GM19438 (cell line): ENCODE measurements at regions not wholly inside any gene's neighbourhood (a gene's known extent, or its start where the extent isn't known, plus 50 kb on each side); places are given as distances from the start of the nearest gene placed in this dataset.

Experiments used
- ATAC-seq: cut with Tn5 transposase; IDR thresholded peaks from one replicate; pipeline ENCODE4 v1.9.1; 2021; ENCODE audit warnings: low read depth; ENCODE audit not compliant: unreplicated experiment

DNA sequence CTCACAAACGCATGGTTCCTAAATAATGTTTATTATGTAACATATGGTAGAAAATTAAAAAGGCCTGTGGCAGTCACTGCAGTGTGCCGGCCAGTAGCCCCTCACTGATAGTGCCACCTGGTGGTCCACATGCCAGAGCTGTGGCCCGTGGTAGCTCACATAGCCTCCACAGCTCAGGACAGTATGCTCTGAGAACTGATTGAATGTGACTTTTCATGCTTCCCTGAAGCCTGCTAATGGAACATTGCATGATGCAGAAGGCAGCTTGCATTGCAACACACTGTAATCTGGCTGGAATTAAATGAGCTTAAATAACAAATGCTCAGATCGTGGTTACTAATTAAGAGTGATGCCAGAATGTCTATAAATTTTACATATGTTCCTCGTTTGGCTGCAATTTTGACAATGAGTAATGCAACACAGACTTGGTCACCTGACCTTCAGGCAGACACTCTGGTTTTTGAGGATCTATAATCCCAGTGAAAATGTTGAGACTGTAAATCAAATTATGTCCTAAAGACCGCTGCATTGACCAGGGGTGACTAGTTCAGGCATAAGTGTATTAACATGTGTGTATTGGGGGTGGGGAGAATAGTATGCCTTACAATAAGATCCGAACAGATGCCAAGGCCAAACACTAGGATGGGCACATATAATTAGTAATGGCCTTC is 566.4 kb downstream of the METTL15 start:
- no peak for ATAC-seq

DNA sequence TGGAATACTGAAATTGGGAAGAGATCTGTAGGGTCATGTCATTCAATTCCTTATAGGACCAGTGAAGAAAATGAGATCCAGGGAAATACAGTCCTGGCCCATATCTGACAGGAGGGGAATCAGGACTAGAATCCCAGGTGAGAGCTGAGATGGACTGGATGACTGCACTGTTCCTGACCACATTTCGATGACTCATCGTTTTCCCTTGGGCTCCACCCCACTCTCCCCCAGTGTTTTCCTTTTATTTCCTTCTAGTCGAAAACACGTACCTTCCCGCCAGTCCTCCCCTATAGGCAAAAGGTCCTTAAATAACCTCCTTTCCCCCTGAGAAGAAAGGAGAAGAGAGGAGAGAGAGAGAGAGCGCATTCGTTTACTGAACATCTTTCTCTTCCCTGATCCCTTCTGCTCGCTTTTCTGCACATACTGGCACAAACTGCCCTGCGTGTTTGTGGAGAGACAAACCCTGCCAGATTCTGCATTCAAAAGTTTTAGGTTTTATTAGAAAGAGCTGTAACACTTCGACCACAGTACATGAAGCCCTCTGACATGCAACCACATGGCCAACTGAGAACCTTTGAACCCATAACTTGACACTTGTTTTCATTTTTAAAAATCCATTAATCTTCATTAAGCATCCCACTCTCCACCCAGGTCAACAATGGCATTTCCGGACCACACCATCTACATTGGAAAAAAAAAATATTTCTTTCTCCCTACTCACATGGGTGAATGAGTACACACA is 565.7 kb downstream of the METTL15 start:
- no peak for ATAC-seq

DNA sequence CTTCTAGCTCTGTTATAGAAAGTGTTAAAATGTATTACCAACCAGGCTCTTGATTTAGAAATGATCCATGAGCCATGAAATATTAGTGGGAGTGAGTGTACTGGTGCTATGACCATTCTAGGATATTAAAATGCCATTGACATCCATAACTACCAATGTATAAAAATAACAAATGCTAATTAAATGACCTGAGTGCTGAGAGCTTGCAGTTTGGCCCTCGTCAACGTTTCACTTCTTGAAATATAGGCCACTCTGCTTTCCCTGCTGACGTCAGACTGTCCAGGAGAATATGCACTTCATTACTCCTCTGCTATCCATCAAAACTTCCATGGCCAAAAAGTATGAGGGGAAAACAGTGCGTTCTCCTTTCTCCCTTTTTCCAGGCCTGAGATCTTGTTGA is 563.1 kb downstream of the METTL15 start:
- no peak for ATAC-seq

DNA sequence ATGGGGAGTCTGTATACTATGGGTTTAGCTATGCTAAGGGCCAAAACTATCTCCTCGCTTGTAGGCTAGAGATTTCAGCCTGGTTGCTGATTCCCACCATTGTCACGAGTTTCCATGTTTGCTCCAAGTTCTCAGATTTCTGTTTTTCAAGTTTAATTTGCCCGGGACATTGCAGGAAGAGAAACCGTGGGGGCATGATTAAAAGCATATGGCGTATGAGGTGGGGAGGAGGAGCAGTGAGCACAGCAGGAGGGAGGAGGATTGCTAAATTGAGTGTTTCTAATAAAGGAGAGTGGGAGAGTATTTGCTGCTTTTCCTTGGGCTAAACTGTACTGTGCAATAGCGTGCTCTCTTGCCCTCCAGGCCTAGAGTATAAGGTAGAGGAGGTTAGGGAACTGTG is 558.4 kb downstream of the METTL15 start:
- no peak for ATAC-seq

DNA sequence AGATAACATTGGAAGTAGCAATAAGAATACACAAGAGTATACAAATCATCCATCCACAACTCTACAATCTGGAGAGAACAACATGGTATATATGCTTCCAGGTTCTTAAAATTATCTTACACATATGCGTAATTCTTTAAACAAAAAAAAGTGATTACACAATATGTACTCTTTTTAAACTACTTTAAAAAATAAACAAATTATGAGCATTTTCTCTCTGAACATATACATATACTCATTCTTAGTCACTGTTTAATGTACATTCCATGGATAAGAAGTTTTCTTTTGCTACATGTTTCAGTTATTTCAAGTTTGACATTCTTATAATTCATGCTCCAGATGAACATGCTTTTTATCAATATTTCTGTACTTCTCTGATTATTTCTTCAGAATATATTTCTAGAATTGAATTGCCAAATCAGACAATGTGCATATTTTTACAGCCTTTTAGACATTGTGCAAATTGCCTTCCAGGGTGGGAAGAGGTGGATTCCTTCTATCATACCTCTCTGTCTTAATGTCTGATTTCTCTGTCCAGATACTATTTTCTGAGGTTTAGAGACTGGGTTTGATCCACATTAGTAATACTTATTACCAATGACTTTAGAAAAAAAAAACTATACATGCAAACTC is 551.6 kb downstream of the METTL15 start:
- ATAC-seq, result no peak

DNA sequence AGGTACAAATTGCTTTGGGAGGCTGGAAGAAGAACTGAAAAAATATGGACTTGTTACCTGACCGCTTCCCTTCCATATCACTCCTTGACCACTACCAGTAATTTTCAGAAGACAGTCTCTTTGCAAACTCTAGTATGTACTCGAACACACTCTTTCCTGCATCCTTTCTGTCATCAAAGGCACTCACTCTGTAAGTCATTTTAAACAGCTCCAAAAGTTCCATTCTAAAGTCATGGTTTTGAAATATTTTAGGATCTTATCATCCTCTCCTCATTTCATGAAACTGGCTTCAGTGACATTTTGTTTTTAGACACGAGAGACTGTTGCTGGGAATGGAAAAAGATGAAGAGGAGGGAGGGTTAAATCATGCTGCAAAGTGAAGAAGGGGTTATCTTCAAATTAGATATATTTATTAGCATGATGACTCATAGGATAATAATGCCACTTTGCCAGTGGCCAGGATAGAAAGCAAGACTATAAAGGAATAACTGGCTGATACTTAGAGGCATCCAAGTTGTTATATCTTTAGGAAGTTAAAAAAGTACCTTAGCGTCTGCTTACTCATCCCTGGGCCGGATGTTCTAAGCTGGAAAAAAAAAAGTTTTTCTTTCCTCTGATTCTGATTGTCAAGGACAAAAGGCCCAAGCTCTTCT is 549.3 kb downstream of the METTL15 start:
- no peak for ATAC-seq

DNA sequence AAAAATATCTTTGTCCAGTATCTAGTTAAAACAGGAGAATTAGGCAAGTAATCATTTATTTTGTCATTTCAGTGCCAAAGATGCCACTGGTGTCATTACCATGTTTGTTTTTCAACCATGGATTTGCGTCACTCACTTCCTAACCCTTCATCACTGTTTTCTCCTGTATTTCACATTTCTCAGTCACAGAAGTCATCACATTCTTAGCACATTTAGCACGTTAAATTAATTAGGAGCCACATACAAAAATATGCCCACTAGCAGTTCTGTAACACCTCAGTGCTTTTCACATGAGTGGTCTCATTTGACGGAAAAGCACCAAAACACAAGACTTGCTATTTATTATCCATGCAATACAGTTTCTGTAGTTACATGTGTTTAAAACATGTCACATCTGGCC is 546.0 kb downstream of the METTL15 start:
- no peak for ATAC-seq

DNA sequence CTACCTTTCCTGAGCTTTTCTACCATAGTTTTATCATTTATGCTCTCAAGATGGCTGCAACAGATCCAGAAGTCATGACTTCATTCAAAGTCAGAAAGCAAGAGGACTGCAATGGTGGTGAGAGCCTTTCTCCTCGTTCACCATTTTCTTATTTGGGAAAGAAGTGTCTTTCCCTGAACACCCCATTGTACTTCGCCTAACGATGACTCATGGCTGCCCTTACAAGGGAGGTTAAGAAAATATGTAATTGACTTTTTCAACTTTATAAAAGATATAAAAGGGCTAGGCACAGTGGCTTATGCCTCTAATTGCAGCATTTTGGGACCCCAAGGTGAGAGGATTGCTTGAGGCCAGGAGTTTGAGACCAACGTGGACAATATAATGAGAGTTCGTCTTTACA is 541.7 kb downstream of the METTL15 start:
- ATAC-seq, result no peak

DNA sequence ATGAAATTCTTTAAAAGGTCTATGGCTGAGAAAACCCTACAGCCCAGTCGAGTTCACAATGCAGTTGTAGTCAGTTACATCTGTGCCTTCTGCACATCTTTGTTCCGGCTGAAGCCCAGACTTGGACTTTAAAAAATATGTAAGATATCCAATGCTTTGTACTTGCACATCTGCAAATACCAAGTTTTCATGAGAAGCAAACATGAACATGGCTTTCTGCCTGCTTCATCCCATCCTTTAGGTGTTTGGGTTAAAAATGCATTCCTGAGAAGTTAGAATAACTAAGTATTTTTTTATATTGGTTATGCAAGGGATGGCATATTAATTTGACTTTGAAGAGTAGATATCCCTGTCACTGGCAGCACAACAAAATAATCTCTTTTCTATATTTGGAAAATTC is 528.4 kb downstream of the METTL15 start:
- no peak for ATAC-seq

DNA sequence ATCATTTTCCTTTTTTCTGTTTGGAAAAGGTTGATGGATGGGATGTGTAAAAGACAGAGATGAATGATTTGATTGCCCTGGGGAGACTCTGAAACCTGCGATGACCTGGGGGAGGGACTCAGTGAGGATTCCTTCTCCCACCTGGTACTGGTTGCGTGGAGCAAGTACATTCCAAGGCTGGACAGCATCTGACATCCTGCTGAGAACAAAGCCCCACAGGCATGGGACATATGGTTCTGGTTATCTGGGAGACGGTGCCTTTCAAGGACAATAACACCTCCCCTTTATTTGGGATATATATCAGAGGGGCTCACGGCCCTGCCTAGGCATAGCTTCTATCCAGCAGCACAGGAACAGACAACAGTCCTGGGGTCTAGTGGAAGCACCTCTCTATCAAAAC is 527.8 kb downstream of the METTL15 start:
- no peak for ATAC-seq

DNA sequence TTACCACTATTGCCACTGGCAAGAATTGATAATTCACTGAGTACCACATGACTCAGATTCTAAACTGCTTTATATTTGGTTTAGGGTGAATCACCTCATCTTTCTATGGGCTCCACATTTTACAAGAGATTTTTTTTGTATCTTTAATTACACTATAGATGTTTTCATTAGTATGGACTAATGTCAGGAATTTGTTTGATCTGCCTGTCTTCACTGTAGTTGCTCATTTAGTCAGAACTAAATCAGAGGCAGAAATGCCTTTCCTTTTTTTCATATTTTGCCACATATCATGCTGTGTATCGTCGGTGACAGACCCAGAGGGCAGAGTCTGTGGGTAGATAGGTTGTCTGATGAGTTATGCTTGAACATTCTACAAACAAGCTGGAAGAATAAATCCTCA is 524.1 kb downstream of the METTL15 start:
- ATAC-seq, result no peak

DNA sequence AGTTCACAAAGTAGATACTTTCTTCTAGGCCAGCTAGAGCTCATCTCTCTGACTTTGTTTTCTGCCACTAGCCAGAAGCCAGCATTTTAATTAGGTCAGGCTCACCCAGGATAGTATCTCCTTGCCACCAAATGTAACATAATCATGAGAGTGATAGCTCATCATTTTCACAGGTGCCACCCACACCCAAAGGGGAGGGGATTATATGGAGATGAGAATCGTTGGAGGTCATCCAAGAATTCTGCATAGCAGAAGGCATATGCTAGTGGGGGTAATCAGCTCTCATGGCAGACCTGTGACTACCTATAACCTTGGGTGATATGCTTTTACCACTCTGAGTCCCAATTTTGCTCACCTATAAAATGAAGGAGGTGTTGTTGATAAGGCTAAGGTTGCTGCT is 523.0 kb downstream of the METTL15 start:
- no peak for ATAC-seq

DNA sequence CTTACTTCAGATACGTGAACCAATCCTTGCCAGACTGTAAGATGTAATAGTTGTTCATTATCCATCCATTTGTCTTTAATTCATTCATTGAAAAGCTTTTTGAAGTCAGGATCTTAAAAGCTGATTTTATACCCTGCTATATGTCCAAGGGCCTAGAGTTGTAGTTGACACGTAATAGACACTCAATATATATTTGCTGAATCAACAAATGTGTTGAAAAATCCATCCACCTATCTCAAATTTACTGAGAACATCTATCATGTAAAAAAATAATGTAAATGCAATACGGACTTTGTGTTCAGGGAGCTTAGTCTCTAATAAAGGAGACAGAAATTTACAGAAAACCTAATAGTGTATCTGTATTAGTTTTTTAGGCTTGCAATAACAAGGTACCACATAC is 521.0 kb downstream of the METTL15 start:
- no peak for ATAC-seq

DNA sequence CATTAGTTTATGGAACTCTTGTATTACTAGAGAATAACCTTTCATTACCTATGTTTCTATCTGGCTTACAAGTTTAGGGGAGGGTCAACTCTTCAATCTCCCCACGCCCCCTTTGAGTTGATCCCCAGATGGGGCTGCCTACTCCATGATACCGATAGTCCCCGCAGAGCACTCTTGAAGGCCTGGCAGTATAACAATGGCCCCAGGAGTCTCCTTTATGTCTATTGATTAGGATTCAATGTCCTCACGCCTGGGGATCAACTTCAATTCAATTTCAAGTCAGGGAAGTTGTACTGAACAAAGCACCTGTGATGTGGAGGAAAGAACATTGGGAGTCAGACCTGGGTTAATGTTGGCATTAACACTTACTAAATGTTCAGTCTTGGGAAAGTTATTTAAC is 520.2 kb downstream of the METTL15 start:
- no peak for ATAC-seq

DNA sequence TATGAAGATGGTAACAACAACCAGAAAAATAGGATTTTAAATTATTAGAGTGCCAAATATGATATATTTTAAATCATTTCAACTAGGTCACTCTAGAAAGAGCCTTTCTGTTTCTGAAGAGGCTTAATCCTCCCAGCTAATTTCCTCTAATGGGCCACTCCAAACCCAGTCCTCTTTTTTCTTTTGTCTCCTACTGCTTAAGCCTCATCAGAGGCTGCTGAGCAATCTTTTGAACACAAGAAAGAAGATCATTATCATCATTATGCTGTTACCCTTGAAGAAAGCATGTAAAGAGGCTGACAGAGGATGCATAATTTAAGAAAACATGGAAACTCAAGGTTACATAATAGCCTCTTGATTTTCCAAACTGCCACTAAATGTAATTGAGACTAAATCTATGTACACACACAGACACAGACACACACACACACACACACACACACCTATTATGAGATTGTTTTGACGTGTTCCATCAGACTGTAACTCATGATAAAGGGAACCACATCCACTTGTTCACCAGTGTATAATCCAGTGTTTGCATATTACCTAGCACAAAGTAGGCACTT is 519.6 kb downstream of the METTL15 start:
- no peak for ATAC-seq

DNA sequence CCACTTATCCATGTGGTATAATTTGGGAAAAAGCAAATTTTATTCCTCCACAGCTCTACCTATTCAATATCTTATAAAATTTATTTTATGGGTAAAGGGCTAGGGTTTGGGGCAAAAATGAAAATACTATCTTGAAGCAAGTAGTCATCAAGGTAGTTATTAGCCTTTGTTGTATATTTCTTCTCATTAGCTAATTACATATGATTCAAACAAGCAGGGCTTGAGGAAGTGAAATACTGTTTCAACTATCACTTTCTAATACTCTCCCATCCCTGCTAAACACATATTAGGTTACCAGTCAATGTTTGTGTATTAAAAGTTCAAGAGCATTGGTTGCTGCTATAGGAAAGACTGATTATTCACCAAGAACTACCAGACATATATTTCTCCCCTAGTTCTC is 517.3 kb downstream of the METTL15 start:
- ATAC-seq, result no peak

DNA sequence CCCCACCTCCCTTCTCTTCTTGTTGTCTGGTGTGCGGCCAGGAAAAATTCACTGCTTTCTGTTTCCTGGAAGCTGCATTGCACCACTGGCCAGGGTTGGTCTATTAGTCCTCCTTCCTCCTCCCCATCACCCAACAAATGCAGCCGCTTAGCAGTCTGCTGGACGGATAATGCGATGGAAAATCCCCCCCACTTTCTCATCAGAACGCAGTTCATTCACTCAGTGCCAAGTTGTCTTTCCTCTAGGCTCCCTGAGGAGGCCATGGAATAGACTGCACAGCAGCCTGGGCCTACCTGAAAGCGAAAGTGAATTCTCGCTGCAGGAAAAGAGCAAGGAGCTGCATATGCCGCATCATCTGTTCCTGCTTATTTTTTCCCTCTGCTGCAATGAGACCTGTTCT is 513.6 kb downstream of the METTL15 start:
- ATAC-seq, result no peak

DNA sequence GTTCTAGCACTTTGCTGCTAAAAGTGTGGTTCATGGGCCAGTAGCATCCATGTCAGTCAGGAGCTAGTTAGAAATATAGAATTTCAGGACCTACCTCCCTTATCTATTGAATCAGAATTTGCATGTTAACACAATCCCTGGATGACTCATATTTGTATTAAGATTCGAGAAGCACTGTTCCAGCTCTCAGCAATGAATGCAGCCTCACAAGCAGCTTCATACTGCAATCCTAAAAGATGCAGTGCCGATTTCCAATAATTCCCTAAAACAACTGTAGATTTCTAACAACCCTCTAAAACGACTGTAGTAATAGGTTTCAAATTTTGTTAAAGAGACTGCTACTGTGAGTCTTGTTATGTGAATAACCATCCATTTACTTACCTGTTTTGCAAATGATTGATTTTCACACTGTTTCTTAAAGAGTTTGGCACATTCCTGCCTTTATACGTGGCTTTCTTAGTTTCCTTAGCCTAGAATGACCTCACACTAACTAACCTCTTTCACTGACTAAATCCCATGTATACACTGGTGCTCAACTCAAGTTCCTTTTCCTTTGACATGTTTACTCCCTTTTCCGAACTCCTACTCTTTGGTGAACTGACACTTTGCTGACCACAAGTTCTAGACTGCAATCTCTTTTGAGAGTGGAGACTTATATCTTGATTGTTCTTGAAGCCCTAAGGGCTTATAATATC is 511.8 kb downstream of the METTL15 start:
- no peak for ATAC-seq

DNA sequence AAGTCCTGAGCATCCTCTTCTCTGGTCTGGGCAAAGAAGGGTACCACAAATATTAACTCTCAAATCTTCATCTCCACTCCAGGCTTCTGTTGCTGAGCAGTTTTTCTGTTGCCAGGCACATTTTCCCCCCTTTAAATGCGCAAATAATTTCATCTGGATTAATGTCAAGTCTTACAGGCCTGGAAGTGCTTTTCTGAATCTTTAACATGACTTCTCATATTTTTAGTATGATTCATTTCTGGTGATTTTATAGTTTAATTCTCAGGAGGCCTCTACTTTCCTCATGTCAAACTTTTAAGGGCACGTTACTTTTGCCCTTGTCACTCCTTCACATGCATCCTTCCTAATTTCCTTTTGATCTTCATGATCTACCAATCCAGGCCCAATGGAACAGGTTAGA is 510.2 kb downstream of the METTL15 start:
- ATAC-seq, result no peak

DNA sequence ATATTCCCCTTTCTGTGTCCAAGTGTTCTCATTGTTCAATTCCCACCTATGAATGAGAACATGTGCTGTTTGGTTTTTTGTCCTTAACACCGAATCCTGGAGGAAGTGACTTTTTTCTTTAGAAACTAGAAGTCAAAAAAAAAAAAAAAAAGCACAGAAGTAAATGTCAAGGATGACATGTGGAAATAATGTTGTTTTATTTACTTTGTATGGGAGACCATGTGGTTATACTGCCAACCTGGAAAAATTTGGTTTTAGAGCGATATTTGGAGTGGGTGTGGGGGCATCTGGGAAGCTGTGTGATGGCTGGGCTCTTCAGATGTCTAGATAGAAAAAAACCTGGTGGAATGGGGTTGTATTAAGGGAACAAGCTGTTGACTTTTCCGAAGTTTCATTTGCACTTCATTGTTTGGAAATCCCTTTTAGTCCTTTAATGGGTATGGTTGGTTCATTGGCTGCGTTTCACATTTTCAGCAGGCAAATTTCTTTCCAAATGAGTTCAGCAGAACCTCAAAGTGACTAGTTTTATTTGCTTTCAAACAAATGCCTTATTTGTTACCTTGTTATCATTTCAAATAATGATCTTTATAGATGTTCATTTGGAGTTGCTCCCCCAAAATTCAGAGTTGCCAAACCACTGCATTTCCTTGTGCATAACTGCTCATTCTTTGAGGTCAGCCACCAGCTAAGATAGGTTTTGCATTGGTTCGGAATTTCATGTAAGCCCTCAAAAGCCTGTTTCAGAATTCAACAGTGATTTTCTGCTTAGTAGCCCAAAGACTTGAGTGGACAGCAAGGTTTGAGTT is 508.2 kb downstream of the METTL15 start:
- ATAC-seq, result no peak
